ENCODE measurements at regions not wholly inside any gene's neighbourhood (a gene's known extent, or its start where the extent isn't known, plus 50 kb on each side); places are given as distances from the start of the nearest gene placed in this dataset.

GRCh38 chr3:180278583-180279188 is 241.9 kb upstream of the PEX5L start (continued):
- no peak for TF ChIP-seq IRF3 (IDR thresholded peaks at IDR 0.05)
- no peak for TF ChIP-seq SREBF2 (IDR thresholded peaks at IDR 0.05; ENCODE audit: low read length)

- Histone ChIP-seq H3K36me3 (ENCODE audit: control insufficient read depth in 2 of 2, insufficient read depth in 2 of 2, low read length in 1 of 2) (no peaks in the 10 kb centered on the region), H3K9ac (ENCODE audit: control insufficient read depth, insufficient read depth, low read length) (no peak overlapping the region), H3K9me3 (replicated peaks; ENCODE audit: control insufficient read depth, insufficient read depth, low read length) (no peaks in the 10 kb centered on the region), H3K79me2 (ENCODE audit: control insufficient read depth, insufficient read depth, low read length) (no peaks in the 10 kb centered on the region), H3K4me2 (ENCODE audit: control insufficient read depth, insufficient read depth) (no peak overlapping the region), H2AFZ (ENCODE audit: control insufficient read depth, low read depth, low read length) (no peak overlapping the region), H4K20me1 (ENCODE audit: control insufficient read depth, insufficient read depth) (no peaks in the 10 kb centered on the region), H3K4me1 (ENCODE audit: control insufficient read depth, insufficient read depth, low read length) (peaks cover 17% of the 10 kb centered on the region), H3K4me3 (no peak overlapping the region), H3K27ac (ENCODE audit: control insufficient read depth, insufficient read depth) (no peak overlapping the region), H3K27me3 (replicated peaks in 1 of 2; ENCODE audit: control insufficient read depth in 2 of 2, insufficient read depth in 2 of 2, low read length in 1 of 2) (no peaks in the 10 kb centered on the region)
- in situ Hi-C loops (cut with MboI) = no loop called here
- no peak for ATAC-seq
- WGBS (ENCODE audit: insufficient coverage, insufficient replicate concordance, low lambda C conversion rate, missing lambda C conversion rate) = 91% methylated on average over 1 of the region's 1 CpG
- DNase-seq (ENCODE audit: low read depth, low spot score) = no peak
- ChIA-PET RAD21 (ENCODE audit: unreplicated experiment) (interaction anchor here (0.7 kb wide), 2 partner anchors 62 to 160 kb away, joined by 3 read pairs; no protein-coding TSS in a partner anchor), SMC1A (ENCODE audit: uncharacterized antibody, unreplicated experiment) (interaction anchor here (0.9 to 1.8 kb wide), 8 partner anchors 9 to 49 kb away, joined by 3 to 7 read pairs (median 4); no protein-coding TSS in a partner anchor), POLR2A (interaction anchor here (0.7 kb wide), 2 partner anchors 10 to 64 kb away, joined by 3 to 4 read pairs; no protein-coding TSS in a partner anchor), CTCF (interaction anchor here (1.1 kb wide), 1 partner anchor 319 kb away, joined by 3 read pairs; no protein-coding TSS in a partner anchor)
- TF ChIP-seq YY1 (IDR thresholded peaks at IDR 0.05; ENCODE audit: low read depth, low read length) (no peak), RAD21 (IDR thresholded peaks at IDR 0.05; ENCODE audit: insufficient read depth, low read depth, low read length) (no peak), ZNF384 (IDR thresholded peaks at IDR 0.05; ENCODE audit: borderline replicate concordance, low read depth, low read length) (no peak), ZSCAN29 (IDR thresholded peaks at IDR 0.05) (no peak), POLR2A (IDR thresholded peaks at IDR 0.05; ENCODE audit: low read depth, low read length) (no peak), HCFC1 (IDR thresholded peaks at IDR 0.05; ENCODE audit: low read length) (no peak), E2F4 (IDR thresholded peaks at IDR 0.05; ENCODE audit: low read depth, low read length) (no peak)
- no TSS peak for BruUV-seq (replicated peaks)
- intact Hi-C loops (cut with micrococcal nuclease; ENCODE audit: unreplicated experiment) = no loop called here
- no peak for FAIRE-seq
Observed at GRCh38 chr3:180280555-180280954, 243.8 kb upstream of the PEX5L start.

Measured in GM12878 (cell line).